ENCODE measurements at regions not wholly inside any gene's neighbourhood (a gene's known extent, or its start where the extent isn't known, plus 50 kb on each side); places are given as distances from the start of the nearest gene placed in this dataset.

- Histone ChIP-seq H3K36me3 (ENCODE audit: control insufficient read depth in 2 of 4, insufficient read depth in 4 of 4, low read length in 3 of 4) (no peaks in the 10 kb centered on the region), H3K27ac (ENCODE audit: low read depth, low read length) (no peak overlapping the region), H4K8ac (ENCODE audit: extremely low read depth, insufficient read depth, low read length) (no peak overlapping the region), H3K79me2 (ENCODE audit: control insufficient read depth in 1 of 2, insufficient read depth in 2 of 2, low read length in 2 of 2) (no peaks in the 10 kb centered on the region), H3K23me2 (ENCODE audit: low read depth, low read length) (no peaks in the 10 kb centered on the region; the same call in 1 of the 2 replicates), H2BK15ac (ENCODE audit: low read length) (no peak overlapping the region), H4K91ac (replicated peaks; ENCODE audit: insufficient read length, low read length) (no peak overlapping the region), H3K4ac (replicated peaks; ENCODE audit: insufficient read length, low read depth, low read length) (no peak overlapping the region), H2BK5ac (ENCODE audit: low read depth, low read length) (no peak overlapping the region), H3K23ac (ENCODE audit: insufficient read length) (no peak overlapping the region), H3K18ac (ENCODE audit: extremely low read depth, low read length) (no peak overlapping the region), H3K79me1 (ENCODE audit: low read depth, low read length) (no peaks in the 10 kb centered on the region), H3K9me3 (ENCODE audit: insufficient read depth in 2 of 2, low read depth in 1 of 2, low read length in 1 of 2) (no peaks in the 10 kb centered on the region), H2BK20ac (ENCODE audit: low read length) (no peak overlapping the region), H2BK12ac (ENCODE audit: low read depth, low read length) (no peak overlapping the region), H3K4me2 (ENCODE audit: insufficient read depth in 1 of 2, low read depth in 2 of 2, low read length in 2 of 2) (no peak overlapping the region), H3K27me3 (replicated peaks in 1 of 4; ENCODE audit: control insufficient read depth in 3 of 4, extremely low read depth in 1 of 4, insufficient read depth in 3 of 4, low read length in 3 of 4) (no peaks in the 10 kb centered on the region), H3K14ac (ENCODE audit: insufficient read length) (no peak overlapping the region), H2BK120ac (replicated peaks; ENCODE audit: low read depth, low read length) (no peak overlapping the region), H4K5ac (ENCODE audit: insufficient read length, low read depth, low read length) (no peak overlapping the region), H3K9ac (replicated peaks in 1 of 4; ENCODE audit: extremely low read depth in 1 of 4, low read depth in 3 of 4, low read length in 3 of 4) (no peak overlapping the region), H3K56ac (replicated peaks; ENCODE audit: insufficient read length, low read depth, low read length) (no peak overlapping the region), H2AK5ac (ENCODE audit: low read depth, low read length) (no peak overlapping the region), H4K20me1 (replicated peaks in 1 of 2; ENCODE audit: control insufficient read depth in 1 of 2, insufficient read depth in 2 of 2, low read length in 2 of 2) (no peaks in the 10 kb centered on the region), H3K4me1 (replicated peaks in 1 of 4; ENCODE audit: control insufficient read depth in 3 of 4, insufficient read depth in 4 of 4, low read length in 3 of 4) (peaks cover 0 to 7% (median 1%) of the 10 kb centered on the region in 4 experiments; a peak in 2 of 7 replicates), H2AFZ (ENCODE audit: low read length) (no peak overlapping the region), H3K4me3 (ENCODE audit: extremely low read depth in 1 of 4, insufficient read depth in 2 of 4, low read depth in 3 of 4, low read length in 4 of 4) (no peak overlapping the region)
- 96% methylated on average over 1 of the region's 1 CpG; no CpG with 5 or more reads in 1 of the 2 experiments for WGBS, 2 experiments (ENCODE audit: extremely low coverage in 1 of 2, insufficient coverage in 1 of 2, insufficient read length in 1 of 2, insufficient replicate concordance in 2 of 2, low coverage in 1 of 2, low lambda C conversion rate in 2 of 2, missing lambda C conversion rate in 1 of 2)
- ChIA-PET POLR2A (ENCODE audit: partially characterized antibody) (no interaction called here), CTCF (ENCODE audit: partially characterized antibody) (no interaction called here)
- FAIRE-seq (no peak), DNase-seq (ENCODE audit: low read depth in 1 of 2, low spot score in 2 of 2) (no peak)
- TF ChIP-seq SAP30 (IDR thresholded peaks at IDR 0.05; ENCODE audit: insufficient read depth, insufficient replicate concordance, low read length) (no peak), EGR1 (IDR thresholded peaks at IDR 0.05; ENCODE audit: borderline replicate concordance, low read depth, low read length) (no peak), RFX5 (IDR thresholded peaks at IDR 0.05; ENCODE audit: borderline replicate concordance, low read depth, low read length) (no peak), TAF7 (optimal IDR thresholded peaks at IDR 0.05; ENCODE audit: borderline replicate concordance, low read depth, low read length) (no peak), RBBP5 (IDR thresholded peaks at IDR 0.05; ENCODE audit: borderline replicate concordance, low read depth, low read length) (no peak), JUN (IDR thresholded peaks at IDR 0.05; ENCODE audit: low read depth, low read length) (no peak), RXRA (IDR thresholded peaks at IDR 0.05; ENCODE audit: insufficient read depth, low read depth, low read length) (no peak), TEAD4 (IDR thresholded peaks at IDR 0.05; ENCODE audit: low read depth, low read length) (no peak), SUZ12 (IDR thresholded peaks at IDR 0.05; ENCODE audit: low read length) (no peak)
- TF ChIP-seq, protein P1, sequence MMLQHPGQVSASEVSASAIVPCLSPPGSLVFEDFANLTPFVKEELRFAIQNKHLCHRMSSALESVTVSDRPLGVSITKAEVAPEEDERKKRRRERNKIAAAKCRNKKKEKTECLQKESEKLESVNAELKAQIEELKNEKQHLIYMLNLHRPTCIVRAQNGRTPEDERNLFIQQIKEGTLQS (IDR thresholded peaks at IDR 0.05; ENCODE audit: insufficient read depth, low read depth, low read length): no peak
Observed at GRCh38 chr5:110002652-110003051, 312.9 kb downstream of the MAN2A1 start.
